ACHN (cell line): ENCODE measurements at regions not wholly inside any gene's neighbourhood (a gene's known extent, or its start where the extent isn't known, plus 50 kb on each side); places are given as distances from the start of the nearest gene placed in this dataset.

Experiments
- DNase-seq: peaks from one replicate; pipeline ENCODE4 v3.0.0-alpha.2; 2015
- in situ Hi-C: cut with HindIII; loops from 2 replicates; pipeline ENCODE4 v1.10.0; 2017; ENCODE audit warnings: low sequenced_read_pairs, low pct_ligation_motif_present, low pct_unique_long_range_greater_than_20kb

GRCh38 chr17:79304884-79305283, 230.3 kb downstream of the ENGASE start:
- DNase-seq: no peak
- in situ Hi-C loops: loop anchor here (5.0 to 25.0 kb wide), 2 partner anchors 73 to 118 kb away; no protein-coding TSS in a partner anchor

GRCh38 chr17:79303641-79304205, 229.1 kb downstream of the ENGASE start:
- in situ Hi-C loops: loop anchor here (5.0 to 25.0 kb wide), 2 partner anchors 71 to 116 kb away; no protein-coding TSS in a partner anchor
- DNase-seq: no peak

GRCh38 chr17:79301469-79301868, 226.8 kb downstream of the ENGASE start:
- no peak for DNase-seq
- in situ Hi-C loops: loop anchor here (5.0 to 25.0 kb wide), 2 partner anchors 69 to 114 kb away; no protein-coding TSS in a partner anchor

GRCh38 chr17:79299349-79299748, 224.7 kb downstream of the ENGASE start:
- in situ Hi-C loops: no loop called here
- DNase-seq: no peak

GRCh38 chr17:79298799-79299198, 224.2 kb downstream of the ENGASE start:
- DNase-seq: no peak
- in situ Hi-C loops: no loop called here

- in situ Hi-C loops: no loop called here
- no peak for DNase-seq
These were observed 221.6 kb downstream of the ENGASE start for GRCh38 chr17:79296243-79296642.

GRCh38 chr17:79295307-79295706, 220.7 kb downstream of the ENGASE start:
- in situ Hi-C loops: no loop called here

GRCh38 chr17:79294459-79295071, 219.9 kb downstream of the ENGASE start:
- in situ Hi-C loops: no loop called here
- peak; percentile 78 for DNase-seq

More at GRCh38 chr17:79295307-79295706, 220.7 kb downstream of the ENGASE start:
- DNase-seq: no peak

- in situ Hi-C loops: no loop called here
- no peak for DNase-seq
These were observed 217.9 kb downstream of the ENGASE start for GRCh38 chr17:79292501-79292900.

- in situ Hi-C loops: no loop called here
- DNase-seq: no peak
These were observed 216.8 kb downstream of the ENGASE start for GRCh38 chr17:79291391-79291790.

GRCh38 chr17:79290726-79291125, 216.1 kb downstream of the ENGASE start:
- DNase-seq: no peak
- in situ Hi-C loops: no loop called here

GRCh38 chr17:79288950-79289349, 214.3 kb downstream of the ENGASE start:
- in situ Hi-C loops: no loop called here
- DNase-seq: no peak

- DNase-seq: no peak
- in situ Hi-C loops: no loop called here
These were observed 211.8 kb downstream of the ENGASE start for GRCh38 chr17:79286440-79286839.

GRCh38 chr17:79285973-79286372, 211.3 kb downstream of the ENGASE start:
- in situ Hi-C loops: no loop called here
- no peak for DNase-seq

- DNase-seq: no peak
- in situ Hi-C loops: no loop called here
These were observed 207.7 kb downstream of the ENGASE start for GRCh38 chr17:79282294-79282693.

- DNase-seq: no peak
- in situ Hi-C loops: no loop called here
These were observed 207.2 kb downstream of the ENGASE start for GRCh38 chr17:79281803-79282202.

GRCh38 chr17:79280866-79281572, 206.4 kb downstream of the ENGASE start:
- no peak for DNase-seq
- in situ Hi-C loops: no loop called here

- DNase-seq: no peak
- in situ Hi-C loops: no loop called here
These were observed 205.4 kb downstream of the ENGASE start for GRCh38 chr17:79280010-79280409.

GRCh38 chr17:79279320-79279719, 204.7 kb downstream of the ENGASE start:
- in situ Hi-C loops: no loop called here
- DNase-seq: no peak

- DNase-seq: no peak
- in situ Hi-C loops: no loop called here
These were observed 202.2 kb downstream of the ENGASE start for GRCh38 chr17:79276821-79277220.
